Mesenchymal stem cell (in vitro differentiated cells and primary cell): ENCODE measurements at regions not wholly inside any gene's neighbourhood (a gene's known extent, or its start where the extent isn't known, plus 50 kb on each side); places are given as distances from the start of the nearest gene placed in this dataset.
A peak's percentile ranks its signal among the peaks of the same experiment; 100 is the strongest.

Experiments
- DNase-seq: peaks from one replicate; pipeline ENCODE4 v3.0.0-alpha.2; 2013
- H2AFZ ChIP-seq: one replicate; pipeline ENCODE4 v1.6.1; 2013; ENCODE audit warnings: low read depth, mild to moderate bottlenecking, control low read depth, inconsistent platforms, low read length, moderate library complexity
- H2AK5ac ChIP-seq: 2 replicates; pipeline ENCODE4 v1.6.1; 2013; ENCODE audit warnings: low read length, moderate library complexity, mild to moderate bottlenecking, inconsistent platforms; ENCODE audit not compliant: severe bottlenecking
- H2BK120ac ChIP-seq: one replicate; pipeline ENCODE4 v1.6.1; 2013; ENCODE audit warnings: low read depth, mild to moderate bottlenecking, inconsistent platforms, low read length, moderate library complexity
- H2BK12ac ChIP-seq, 2 experiments: one replicate each; pipeline ENCODE4 v1.6.1; 2013; ENCODE audit warnings: inconsistent platforms in 2 of 2, low read length in 2 of 2, mild to moderate bottlenecking in 2 of 2, moderate library complexity in 2 of 2, control low read depth in 1 of 2
- H2BK15ac ChIP-seq: one replicate; pipeline ENCODE4 v1.6.1; 2013; ENCODE audit warnings: mild to moderate bottlenecking, low read depth, inconsistent platforms; ENCODE audit not compliant: poor library complexity, severe bottlenecking
- H2BK5ac ChIP-seq: 2 replicates; pipeline ENCODE4 v1.6.1; 2013; ENCODE audit warnings: low read depth, mild to moderate bottlenecking, low read length, control low read depth, inconsistent platforms; ENCODE audit not compliant: poor library complexity, severe bottlenecking
- H3K14ac ChIP-seq, 2 experiments: one replicate each; pipeline ENCODE4 v1.6.1; 2013; ENCODE audit warnings: inconsistent platforms in 2 of 2, low read length in 2 of 2, control low read depth in 1 of 2, mild to moderate bottlenecking in 1 of 2, moderate library complexity in 1 of 2
- H3K18ac ChIP-seq, 2 experiments: one replicate each; pipeline ENCODE4 v1.6.1; 2013; ENCODE audit warnings: inconsistent platforms in 2 of 2, low read length in 2 of 2, control low read depth in 1 of 2, low read depth in 1 of 2, mild to moderate bottlenecking in 1 of 2
- H3K23ac ChIP-seq, 2 experiments: one replicate each; pipeline ENCODE4 v1.6.1; 2013; ENCODE audit warnings: inconsistent platforms in 2 of 2, low read length in 2 of 2, mild to moderate bottlenecking in 2 of 2, moderate library complexity in 2 of 2, control low read depth in 1 of 2
- H3K27ac ChIP-seq: 2 replicates; pipeline ENCODE4 v1.5.1; 2013; ENCODE audit warnings: mild to moderate bottlenecking, moderate library complexity, low read length, control low read depth, inconsistent platforms; ENCODE audit not compliant: poor library complexity, severe bottlenecking
- H3K27me3 ChIP-seq, 2 experiments: 2 replicates each; pipeline versions ENCODE4 v1.6.1 to v1.7.0; 2013; ENCODE audit warnings: low read length in 2 of 2, mild to moderate bottlenecking in 2 of 2, moderate library complexity in 2 of 2, control low read depth in 1 of 2, inconsistent platforms in 1 of 2; ENCODE audit not compliant: control insufficient read depth in 1 of 2, insufficient read depth in 1 of 2
- H3K36me3 ChIP-seq, 2 experiments: 2 replicates each; pipeline versions ENCODE4 v1.6.1 to v1.7.0; 2013; ENCODE audit warnings: low read length in 2 of 2, control low read depth in 1 of 2, inconsistent platforms in 1 of 2, low read depth in 1 of 2, mild to moderate bottlenecking in 1 of 2; ENCODE audit not compliant: insufficient read depth in 2 of 2, control insufficient read depth in 1 of 2
- H3K4ac ChIP-seq, 2 experiments: one replicate each; pipeline ENCODE4 v1.6.1; 2013; ENCODE audit warnings: inconsistent platforms in 2 of 2, low read length in 2 of 2, mild to moderate bottlenecking in 2 of 2, moderate library complexity in 2 of 2, control low read depth in 1 of 2, low read depth in 1 of 2
- H3K4me1 ChIP-seq: 2 replicates; pipeline ENCODE4 v1.6.1; 2013; ENCODE audit warnings: low read depth, low read length, control low read depth; ENCODE audit not compliant: control insufficient read depth, insufficient read depth
- H3K4me2 ChIP-seq: 2 replicates; pipeline ENCODE4 v1.6.1; 2013; ENCODE audit warnings: low read length, mild to moderate bottlenecking, inconsistent platforms; ENCODE audit not compliant: poor library complexity, severe bottlenecking
- H3K4me3 ChIP-seq, 2 experiments: 2 replicates each; pipeline versions ENCODE4 v1.5.1 to v1.7.0; 2013; ENCODE audit warnings: low read length in 2 of 2, mild to moderate bottlenecking in 2 of 2, control low read depth in 1 of 2, low read depth in 1 of 2; ENCODE audit not compliant: insufficient read depth in 1 of 2
- H3K79me1 ChIP-seq: replicated peaks from 2 replicates; pipeline ENCODE4 v1.6.1; 2013; ENCODE audit warnings: mild to moderate bottlenecking, control low read depth, low read length, inconsistent platforms; ENCODE audit not compliant: poor library complexity, severe bottlenecking
- H3K9ac ChIP-seq: 2 replicates; pipeline ENCODE4 v1.7.0; 2013; ENCODE audit warnings: mild to moderate bottlenecking, low read length, moderate library complexity
- H3K9me3 ChIP-seq: 2 replicates; pipeline ENCODE4 v1.7.0; 2013; ENCODE audit warnings: mild to moderate bottlenecking, low read length; ENCODE audit not compliant: control insufficient read depth
- H4K8ac ChIP-seq: one replicate; pipeline ENCODE4 v1.6.1; 2013; ENCODE audit warnings: inconsistent platforms, mild to moderate bottlenecking, low read length, moderate library complexity
- H4K91ac ChIP-seq: one replicate; pipeline ENCODE4 v1.6.1; 2013; ENCODE audit warnings: mild to moderate bottlenecking, low read length, inconsistent platforms
- WGBS: methylation state at CpG from one replicate; pipeline ENCODE4 v1.1.7; 2013; ENCODE audit warnings: mixed read lengths; 5-methylcytosine and 5-hydroxymethylcytosine counted together

- Histone ChIP-seq H2BK12ac (no peak overlapping the region), H3K18ac (no peak overlapping the region), H3K23ac (no peak overlapping the region), H3K79me1 (no peaks in the 10 kb centered on the region), H3K4me1 (no peaks in the 10 kb centered on the region), H2BK120ac (no peak overlapping the region), H4K91ac (no peak overlapping the region), H2BK15ac (no peak overlapping the region), H3K4me3 (no peak overlapping the region), H3K9ac (no peak overlapping the region), H3K36me3 (no peaks in the 10 kb centered on the region), H3K27ac (no peak overlapping the region), H2BK5ac (no peak overlapping the region), H3K4me2 (no peak overlapping the region), H2AFZ (no peak overlapping the region), H2AK5ac (no peak overlapping the region), H3K14ac (no peak overlapping the region), H4K8ac (no peak overlapping the region), H3K9me3 (no peaks in the 10 kb centered on the region), H3K27me3 (peaks cover 6 to 37% of the 10 kb centered on the region in 2 experiments), H3K4ac (no peak overlapping the region)
- no peak for DNase-seq
- WGBS: 70% methylated on average over 3 of the region's 3 CpGs
Measured at GRCh38 chr7:31440511-31440910, 73.4 kb upstream of the ITPRID1 start.

DNA sequence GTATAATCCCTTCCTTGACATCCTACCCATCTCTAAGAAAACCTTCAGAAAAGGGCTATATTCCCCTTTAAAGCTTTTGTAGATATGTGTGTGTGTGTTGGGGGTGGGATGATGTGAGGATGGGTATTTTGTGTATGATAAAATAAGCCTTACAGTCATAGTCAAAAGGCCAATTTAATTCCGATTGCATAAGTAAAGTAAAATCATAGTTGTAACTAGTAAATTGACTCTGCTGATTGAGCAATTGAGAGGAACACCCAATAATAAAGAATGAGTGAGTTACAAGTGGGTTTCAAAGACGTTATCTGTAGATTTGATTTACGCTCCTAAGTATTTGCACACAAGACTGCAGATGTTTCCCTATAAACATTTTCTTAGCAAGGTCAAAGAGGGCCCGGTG lies 71.3 kb upstream of the ITPRID1 start:
- H3K9me3 ChIP-seq: no peaks in the 10 kb centered on the region
- no peak overlapping the region for H3K4me2 ChIP-seq
- no peak overlapping the region for H3K4me3 ChIP-seq
- no peak overlapping the region for H3K27ac ChIP-seq
- H3K14ac ChIP-seq: no peak overlapping the region
- H2BK5ac ChIP-seq: no peak overlapping the region
- 67% methylated on average over 3 of the region's 4 CpGs for WGBS
- no peaks in the 10 kb centered on the region for H3K36me3 ChIP-seq
- peaks cover 12 to 33% of the 10 kb centered on the region in 2 experiments for H3K27me3 ChIP-seq
- no peak overlapping the region for H2AFZ ChIP-seq
- no peak for DNase-seq
- H4K91ac ChIP-seq: no peak overlapping the region
- H3K4ac ChIP-seq: no peak overlapping the region
- no peak overlapping the region for H2BK120ac ChIP-seq
- no peak overlapping the region for H4K8ac ChIP-seq
- no peak overlapping the region for H3K9ac ChIP-seq
- no peaks in the 10 kb centered on the region for H3K4me1 ChIP-seq
- no peak overlapping the region for H3K18ac ChIP-seq
- no peak overlapping the region for H2BK12ac ChIP-seq
- no peak overlapping the region for H2AK5ac ChIP-seq
- H3K79me1 ChIP-seq: no peaks in the 10 kb centered on the region
- H2BK15ac ChIP-seq: no peak overlapping the region
- H3K23ac ChIP-seq: no peak overlapping the region

GRCh38 chr7:31443457-31443856 lies 70.4 kb upstream of the ITPRID1 start:
- no peak overlapping the region for H2AFZ ChIP-seq
- H2BK15ac ChIP-seq: no peak overlapping the region
- no peak overlapping the region for H2BK5ac ChIP-seq
- no peak overlapping the region for H3K4me3 ChIP-seq
- no peak overlapping the region for H2BK120ac ChIP-seq
- H2BK12ac ChIP-seq: no peak overlapping the region
- H4K91ac ChIP-seq: no peak overlapping the region
- H3K36me3 ChIP-seq: no peaks in the 10 kb centered on the region
- DNase-seq: peak; percentile 44
- 0% methylated on average over 1 of the region's 1 CpG for WGBS
- H3K4ac ChIP-seq: no peak overlapping the region
- no peaks in the 10 kb centered on the region for H3K4me1 ChIP-seq
- H3K4me2 ChIP-seq: no peak overlapping the region
- H3K27me3 ChIP-seq: peaks cover 12 to 33% of the 10 kb centered on the region in 2 experiments
- H3K27ac ChIP-seq: no peak overlapping the region
- no peak overlapping the region for H3K23ac ChIP-seq
- H2AK5ac ChIP-seq: no peak overlapping the region
- no peak overlapping the region for H3K18ac ChIP-seq
- no peak overlapping the region for H3K9ac ChIP-seq
- H4K8ac ChIP-seq: no peak overlapping the region
- no peak overlapping the region for H3K14ac ChIP-seq
- H3K9me3 ChIP-seq: no peaks in the 10 kb centered on the region
- no peaks in the 10 kb centered on the region for H3K79me1 ChIP-seq

DNA sequence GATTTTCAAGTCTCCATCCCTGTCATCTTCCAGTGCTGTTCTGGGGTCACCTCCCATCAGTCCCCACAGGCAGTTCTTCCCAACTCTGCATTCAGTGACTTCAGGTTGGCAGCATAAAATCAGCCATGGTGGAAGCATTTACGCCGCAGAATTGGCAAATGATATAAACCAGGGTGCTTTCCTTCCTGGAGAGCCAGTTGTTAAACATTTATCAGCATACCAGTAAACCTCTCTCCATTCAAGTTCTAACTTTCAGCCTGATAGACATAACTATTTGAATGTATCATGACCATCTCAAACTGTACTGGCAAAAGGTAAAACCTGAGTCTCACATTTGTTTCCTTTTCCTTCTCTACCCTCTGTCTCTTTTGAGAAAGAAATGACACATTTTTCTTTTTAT lies 69.7 kb upstream of the ITPRID1 start:
- Histone ChIP-seq H3K9ac (no peak overlapping the region), H2BK5ac (no peak overlapping the region), H2BK15ac (no peak overlapping the region), H2BK120ac (no peak overlapping the region), H3K4ac (no peak overlapping the region), H3K4me2 (no peak overlapping the region), H3K36me3 (no peaks in the 10 kb centered on the region), H4K91ac (no peak overlapping the region), H3K79me1 (no peaks in the 10 kb centered on the region), H2AFZ (no peak overlapping the region), H3K23ac (no peak overlapping the region), H3K9me3 (no peaks in the 10 kb centered on the region), H3K18ac (no peak overlapping the region), H2AK5ac (no peak overlapping the region), H3K27me3 (peaks cover 12 to 35% of the 10 kb centered on the region in 2 experiments), H3K4me1 (no peaks in the 10 kb centered on the region), H2BK12ac (no peak overlapping the region), H4K8ac (no peak overlapping the region), H3K14ac (no peak overlapping the region), H3K27ac (no peak overlapping the region), H3K4me3 (no peak overlapping the region)
- 50% methylated on average over 2 of the region's 2 CpGs for WGBS
- no peak for DNase-seq
